ENCODE measurements at regions not wholly inside any gene's neighbourhood (a gene's known extent, or its start where the extent isn't known, plus 50 kb on each side); places are given as distances from the start of the nearest gene placed in this dataset.

GRCh38 chr15:26391567-26392194 lies 381.2 kb downstream of the GABRB3 start:
- Histone ChIP-seq H3K9me3 (ENCODE audit: control insufficient read depth, insufficient read depth, low read length) (peaks cover 27% of the 10 kb centered on the region), H3K4me3 (ENCODE audit: low read depth, low read length) (no peak overlapping the region), H3K27me3 (ENCODE audit: control insufficient read depth, insufficient read depth, low read length) (no peaks in the 10 kb centered on the region), H3K27ac (ENCODE audit: low read depth, low read length) (no peak overlapping the region)
- ChIA-PET POLR2A (no interaction called here), CTCF (no interaction called here)
- no peak for DNase-seq (ENCODE audit: low read depth, low spot score)
- TF ChIP-seq, protein P1, sequence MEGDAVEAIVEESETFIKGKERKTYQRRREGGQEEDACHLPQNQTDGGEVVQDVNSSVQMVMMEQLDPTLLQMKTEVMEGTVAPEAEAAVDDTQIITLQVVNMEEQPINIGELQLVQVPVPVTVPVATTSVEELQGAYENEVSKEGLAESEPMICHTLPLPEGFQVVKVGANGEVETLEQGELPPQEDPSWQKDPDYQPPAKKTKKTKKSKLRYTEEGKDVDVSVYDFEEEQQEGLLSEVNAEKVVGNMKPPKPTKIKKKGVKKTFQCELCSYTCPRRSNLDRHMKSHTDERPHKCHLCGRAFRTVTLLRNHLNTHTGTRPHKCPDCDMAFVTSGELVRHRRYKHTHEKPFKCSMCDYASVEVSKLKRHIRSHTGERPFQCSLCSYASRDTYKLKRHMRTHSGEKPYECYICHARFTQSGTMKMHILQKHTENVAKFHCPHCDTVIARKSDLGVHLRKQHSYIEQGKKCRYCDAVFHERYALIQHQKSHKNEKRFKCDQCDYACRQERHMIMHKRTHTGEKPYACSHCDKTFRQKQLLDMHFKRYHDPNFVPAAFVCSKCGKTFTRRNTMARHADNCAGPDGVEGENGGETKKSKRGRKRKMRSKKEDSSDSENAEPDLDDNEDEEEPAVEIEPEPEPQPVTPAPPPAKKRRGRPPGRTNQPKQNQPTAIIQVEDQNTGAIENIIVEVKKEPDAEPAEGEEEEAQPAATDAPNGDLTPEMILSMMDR (IDR thresholded peaks at IDR 0.05; ENCODE audit: low read depth, low read length), result no peak

GRCh38 chr15:26382444-26383072 lies 390.3 kb downstream of the GABRB3 start:
- Histone ChIP-seq H3K27me3 (ENCODE audit: control insufficient read depth, insufficient read depth, low read length) (no peaks in the 10 kb centered on the region), H3K9me3 (ENCODE audit: control insufficient read depth, insufficient read depth, low read length) (peaks cover 22% of the 10 kb centered on the region), H3K4me3 (ENCODE audit: low read depth, low read length) (no peak overlapping the region), H3K27ac (ENCODE audit: low read depth, low read length) (no peak overlapping the region)
- DNase-seq (ENCODE audit: low read depth, low spot score), result no peak
- ChIA-PET CTCF (no interaction called here), POLR2A (no interaction called here)
- TF ChIP-seq, protein P1 (IDR thresholded peaks at IDR 0.05; ENCODE audit: low read depth, low read length), result no peak

DNA sequence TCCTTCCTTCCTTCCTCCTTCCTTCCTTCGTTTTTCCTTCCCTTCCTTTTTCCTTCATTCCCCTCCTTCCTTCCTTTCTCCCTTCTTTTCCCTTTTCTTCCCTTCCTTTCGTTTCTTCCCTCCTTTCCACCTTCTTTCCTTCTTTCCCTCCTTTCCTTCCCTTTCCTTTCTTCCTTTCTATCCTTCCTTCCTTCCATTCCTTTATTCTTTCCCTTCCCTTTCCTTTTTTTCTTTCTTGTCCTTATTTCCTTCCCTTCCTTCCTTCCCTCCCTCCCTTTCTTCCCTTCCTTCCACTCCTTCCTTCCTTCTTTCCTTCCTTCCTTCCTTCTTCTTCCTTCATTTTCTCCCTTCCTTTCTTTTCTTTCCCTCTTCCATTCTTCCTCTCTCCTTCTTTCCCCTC lies 394.6 kb downstream of the GABRB3 start:
- Histone ChIP-seq H3K9me3 (ENCODE audit: control insufficient read depth, insufficient read depth, low read length) (peaks cover 30% of the 10 kb centered on the region), H3K27ac (ENCODE audit: low read depth, low read length) (no peak overlapping the region), H3K4me3 (ENCODE audit: low read depth, low read length) (no peak overlapping the region), H3K27me3 (ENCODE audit: control insufficient read depth, insufficient read depth, low read length) (no peaks in the 10 kb centered on the region)
- TF ChIP-seq, protein P1 (IDR thresholded peaks at IDR 0.05; ENCODE audit: low read depth, low read length), result no peak
- DNase-seq (ENCODE audit: low read depth, low spot score), result no peak
- POLR2A ChIA-PET, result no interaction called here
- CTCF ChIA-PET, result no interaction called here

- Histone ChIP-seq H3K4me3 (ENCODE audit: low read depth, low read length) (no peak overlapping the region), H3K9me3 (ENCODE audit: control insufficient read depth, insufficient read depth, low read length) (peaks cover 29% of the 10 kb centered on the region), H3K27ac (ENCODE audit: low read depth, low read length) (no peak overlapping the region), H3K27me3 (ENCODE audit: control insufficient read depth, insufficient read depth, low read length) (no peaks in the 10 kb centered on the region)
- ChIA-PET CTCF (no interaction called here), POLR2A (no interaction called here)
- TF ChIP-seq, protein P1 (IDR thresholded peaks at IDR 0.05; ENCODE audit: low read depth, low read length), result no peak
- no peak for DNase-seq (ENCODE audit: low read depth, low spot score)
These were observed 396.6 kb downstream of the GABRB3 start for GRCh38 chr15:26376243-26376642.

GRCh38 chr15:26374806-26375205 lies 398.1 kb downstream of the GABRB3 start:
- POLR2A ChIA-PET, result no interaction called here
- H3K27ac ChIP-seq (ENCODE audit: low read depth, low read length), result no peak overlapping the region
- CTCF ChIA-PET, result no interaction called here

More at GRCh38 chr15:26374806-26375205, 398.1 kb downstream of the GABRB3 start:
- no peak for DNase-seq (ENCODE audit: low read depth, low spot score)
- no peak overlapping the region for H3K4me3 ChIP-seq (ENCODE audit: low read depth, low read length)
- TF ChIP-seq, protein P1 (IDR thresholded peaks at IDR 0.05; ENCODE audit: low read depth, low read length), result no peak
- H3K9me3 ChIP-seq (ENCODE audit: control insufficient read depth, insufficient read depth, low read length), result peaks cover 19% of the 10 kb centered on the region
- no peaks in the 10 kb centered on the region for H3K27me3 ChIP-seq (ENCODE audit: control insufficient read depth, insufficient read depth, low read length)
